GM20000 (cell line): ENCODE measurements at regions not wholly inside any gene's neighbourhood (a gene's known extent, or its start where the extent isn't known, plus 50 kb on each side); places are given as distances from the start of the nearest gene placed in this dataset.
"Not testable (repeated sequence)": the region's sequence is repeated elsewhere in the genome, so short reads cannot be mapped to it uniquely, and the experiment has no call there.

Experiments
- DNase-seq: peaks from one replicate; pipeline ENCODE4 v3.0.0; 2012; ENCODE audit warnings: low spot score
- TF ChIP-seq, protein P1 (sequence below): IDR thresholded peaks from 2 replicates; pipeline ENCODE4 v1.5.1; 2012; ENCODE audit warnings: mild to moderate bottlenecking, control low read depth; ENCODE audit errors: extremely low read depth, missing control alignments

- DNase-seq: no peak
- TF ChIP-seq, protein P1, sequence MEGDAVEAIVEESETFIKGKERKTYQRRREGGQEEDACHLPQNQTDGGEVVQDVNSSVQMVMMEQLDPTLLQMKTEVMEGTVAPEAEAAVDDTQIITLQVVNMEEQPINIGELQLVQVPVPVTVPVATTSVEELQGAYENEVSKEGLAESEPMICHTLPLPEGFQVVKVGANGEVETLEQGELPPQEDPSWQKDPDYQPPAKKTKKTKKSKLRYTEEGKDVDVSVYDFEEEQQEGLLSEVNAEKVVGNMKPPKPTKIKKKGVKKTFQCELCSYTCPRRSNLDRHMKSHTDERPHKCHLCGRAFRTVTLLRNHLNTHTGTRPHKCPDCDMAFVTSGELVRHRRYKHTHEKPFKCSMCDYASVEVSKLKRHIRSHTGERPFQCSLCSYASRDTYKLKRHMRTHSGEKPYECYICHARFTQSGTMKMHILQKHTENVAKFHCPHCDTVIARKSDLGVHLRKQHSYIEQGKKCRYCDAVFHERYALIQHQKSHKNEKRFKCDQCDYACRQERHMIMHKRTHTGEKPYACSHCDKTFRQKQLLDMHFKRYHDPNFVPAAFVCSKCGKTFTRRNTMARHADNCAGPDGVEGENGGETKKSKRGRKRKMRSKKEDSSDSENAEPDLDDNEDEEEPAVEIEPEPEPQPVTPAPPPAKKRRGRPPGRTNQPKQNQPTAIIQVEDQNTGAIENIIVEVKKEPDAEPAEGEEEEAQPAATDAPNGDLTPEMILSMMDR: no peak
Observed at GRCh38 chr14:84086714-84087113, 1443.2 kb upstream of the FLRT2 start.

- DNase-seq: no peak
- TF ChIP-seq, protein P1: no peak
Observed at GRCh38 chr14:84087986-84088531, 1441.9 kb upstream of the FLRT2 start.

GRCh38 chr14:84090837-84091236, 1439.1 kb upstream of the FLRT2 start:
- TF ChIP-seq, protein P1: no peak
- no peak for DNase-seq

DNA sequence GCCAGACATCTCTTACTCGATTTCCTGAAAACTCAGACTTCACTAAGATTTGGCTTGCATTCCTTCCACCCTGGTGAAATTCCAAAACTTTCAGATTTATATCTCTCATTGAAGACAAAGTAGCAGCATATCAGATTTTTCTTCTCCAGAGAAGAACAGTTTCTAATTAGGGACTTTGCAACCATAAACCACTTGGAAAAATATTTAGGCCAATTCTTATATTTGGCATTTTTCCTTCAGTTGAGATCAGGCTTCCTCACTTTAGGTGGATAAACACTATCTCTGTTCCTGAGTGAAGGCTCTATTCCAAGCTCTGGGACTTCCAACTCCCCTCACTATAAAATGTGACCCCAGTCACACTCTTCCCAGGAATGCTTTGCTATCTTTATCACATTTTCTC, 1434.3 kb upstream of the FLRT2 start:
- DNase-seq: no peak
- TF ChIP-seq, protein P1: no peak

DNA sequence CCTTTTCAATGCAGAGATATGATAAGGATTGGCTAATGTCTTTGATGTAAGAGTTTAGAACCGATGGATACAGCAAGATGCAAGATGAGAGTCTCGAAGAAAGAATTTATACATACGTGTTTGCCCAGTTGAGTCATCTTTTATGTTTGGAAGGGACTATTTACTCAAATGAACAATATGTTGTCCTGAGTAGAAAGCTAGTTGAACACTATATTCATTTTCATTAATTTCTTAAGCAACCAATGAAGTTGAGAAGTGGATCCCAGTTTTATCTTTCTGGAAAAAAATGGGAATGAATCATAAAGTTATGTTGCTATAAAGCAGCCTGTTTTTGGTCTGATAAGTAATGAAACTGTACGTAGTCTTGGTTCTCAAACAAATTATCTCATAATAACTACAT, 1431.7 kb upstream of the FLRT2 start:
- TF ChIP-seq, protein P1: no peak
- no peak for DNase-seq

DNA sequence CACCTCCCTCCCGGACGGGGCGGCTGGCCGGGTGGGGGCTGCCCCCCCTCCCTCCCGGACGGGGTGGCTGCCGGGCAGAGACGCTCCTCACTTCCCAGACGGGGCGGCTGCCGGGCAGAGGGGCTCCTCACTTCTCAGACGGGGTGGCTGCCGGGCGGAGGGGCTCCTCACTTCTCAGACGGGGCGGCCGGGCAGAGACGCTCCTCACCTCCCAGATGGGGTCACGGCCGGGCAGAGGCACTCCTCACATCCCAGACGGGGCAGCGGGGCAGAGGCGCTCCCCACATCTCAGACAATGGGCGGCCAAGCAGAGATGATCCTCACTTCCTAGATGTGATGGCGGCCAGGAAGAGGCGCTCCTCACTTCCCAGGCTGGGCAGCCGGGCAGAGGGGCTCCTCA, 1430.4 kb upstream of the FLRT2 start:
- not testable (repeated sequence) for DNase-seq

DNA sequence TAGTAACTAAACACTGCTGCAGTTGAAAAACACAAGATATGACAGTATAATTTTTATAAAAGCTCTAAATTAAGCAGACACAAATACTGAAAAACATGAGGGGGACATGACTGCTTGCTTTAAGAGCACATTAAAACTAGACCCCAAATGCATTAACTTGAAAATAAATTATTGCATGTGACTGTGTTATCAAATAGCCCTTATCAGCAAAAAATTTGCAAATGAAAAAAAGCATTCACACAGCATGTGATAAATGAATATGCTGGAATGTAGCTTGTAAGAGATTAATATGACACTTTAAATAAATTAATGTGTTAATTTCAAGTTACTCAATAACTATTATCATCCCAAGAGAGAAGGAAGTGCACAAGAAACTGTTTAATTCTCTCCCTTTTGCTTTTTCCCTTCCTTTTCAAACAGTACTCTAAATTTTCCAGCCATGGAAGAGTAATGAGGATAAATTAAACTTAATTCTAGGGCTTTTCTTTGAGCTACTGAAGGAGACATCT, 1422.1 kb upstream of the FLRT2 start:
- no peak for DNase-seq
- TF ChIP-seq, protein P1: no peak

DNA sequence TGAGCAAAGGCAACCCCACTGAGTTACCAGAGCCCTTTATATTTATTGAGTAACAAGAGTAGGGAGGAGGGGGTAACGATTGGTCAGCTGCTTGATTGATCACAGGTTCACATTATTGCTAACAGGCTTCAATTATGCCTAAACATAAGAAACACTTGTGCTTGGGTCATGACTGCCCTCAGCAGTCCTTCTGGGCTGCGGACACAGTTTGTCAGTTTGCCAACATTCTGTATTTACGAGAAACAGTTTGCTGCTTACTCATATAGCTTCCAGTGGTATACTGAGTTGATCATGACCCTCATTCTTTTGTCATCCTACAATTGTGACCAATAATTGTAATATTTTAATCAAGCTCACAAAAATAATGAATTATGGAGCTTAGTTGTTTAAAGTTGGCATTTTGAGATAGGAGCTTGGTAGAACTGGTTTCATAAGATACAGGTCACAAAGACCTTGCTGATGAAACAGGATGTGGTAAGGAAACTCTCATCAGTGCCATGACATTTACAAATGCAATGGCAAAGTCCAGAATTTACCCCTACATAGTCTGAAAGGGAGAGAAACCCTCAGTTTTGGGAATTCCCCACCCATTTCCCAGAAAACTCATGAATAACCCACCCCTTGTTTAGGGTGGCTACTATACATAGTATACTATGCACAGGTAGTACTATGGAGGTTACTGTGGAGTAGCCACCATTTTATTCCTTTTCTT, 1421.0 kb upstream of the FLRT2 start:
- TF ChIP-seq, protein P1: no peak
- DNase-seq: no peak
